ENCODE measurements at regions not wholly inside any gene's neighbourhood (a gene's known extent, or its start where the extent isn't known, plus 50 kb on each side); places are given as distances from the start of the nearest gene placed in this dataset.

GRCh38 chr1:2930913-2931723 is 90.1 kb upstream of the ACTRT2 start:
- TF ChIP-seq POLR2A (IDR thresholded peaks at IDR 0.05), result no peak
- TF ChIP-seq CTCF (IDR thresholded peaks at IDR 0.05 in 4 of 5, conservative IDR thresholded peaks at IDR 0.05 in 1 of 5), result no peak
- no peak for DNase-seq
- no peaks in the 10 kb centered on the region for H3K36me3 ChIP-seq
- ATAC-seq, result no peak
- intact Hi-C loops (cut with DNase I; ENCODE audit: low total_unique reads) (no loop called here), in situ Hi-C loops (cut with MboI; ENCODE audit: low sequenced_read_pairs in 4 of 4) (no loop called here)
- no peaks in the 10 kb centered on the region for H3K4me1 ChIP-seq
- no peak overlapping the region for H3K4me3 ChIP-seq
- H3K27ac ChIP-seq, result no peak overlapping the region
- no peaks in the 10 kb centered on the region for H3K9me3 ChIP-seq
- peaks cover 33 to 64% (median 45%) of the 10 kb centered on the region in 3 donors for H3K27me3 ChIP-seq

- no peaks in the 10 kb centered on the region for H3K4me1 ChIP-seq
- ATAC-seq (no peak), DNase-seq (no peak)
- in situ Hi-C loops (cut with MboI; ENCODE audit: low sequenced_read_pairs in 4 of 4), result no loop called here
- H3K4me3 ChIP-seq, result no peak overlapping the region
- no peaks in the 10 kb centered on the region for H3K36me3 ChIP-seq
- TF ChIP-seq POLR2A (IDR thresholded peaks at IDR 0.05) (no peak), CTCF (IDR thresholded peaks at IDR 0.05 in 4 of 5, conservative IDR thresholded peaks at IDR 0.05 in 1 of 5) (no peak)
- H3K27ac ChIP-seq, result no peak overlapping the region
- intact Hi-C loops (cut with DNase I; ENCODE audit: low total_unique reads), result no loop called here
- H3K27me3 ChIP-seq, result peaks cover 28 to 61% (median 45%) of the 10 kb centered on the region in 3 donors
- H3K9me3 ChIP-seq, result no peaks in the 10 kb centered on the region
Observed at GRCh38 chr1:2931724-2932401, 89.4 kb upstream of the ACTRT2 start.

- Histone ChIP-seq H3K4me3 (no peak overlapping the region), H3K9me3 (no peaks in the 10 kb centered on the region), H3K27ac (no peak overlapping the region), H3K36me3 (no peaks in the 10 kb centered on the region), H3K4me1 (no peaks in the 10 kb centered on the region), H3K27me3 (peaks cover 28 to 54% (median 45%) of the 10 kb centered on the region in 3 donors)
- no peak for ATAC-seq
- no peak for TF ChIP-seq CTCF (IDR thresholded peaks at IDR 0.05 in 4 of 5, conservative IDR thresholded peaks at IDR 0.05 in 1 of 5)
- no peak for TF ChIP-seq POLR2A (IDR thresholded peaks at IDR 0.05)
- intact Hi-C loops (cut with DNase I; ENCODE audit: low total_unique reads), result no loop called here
- no peak for DNase-seq
- in situ Hi-C loops (cut with MboI; ENCODE audit: low sequenced_read_pairs in 4 of 4), result no loop called here
Observed at GRCh38 chr1:2932671-2933350, 88.5 kb upstream of the ACTRT2 start.

GRCh38 chr1:2933431-2934155 is 87.7 kb upstream of the ACTRT2 start:
- TF ChIP-seq POLR2A (IDR thresholded peaks at IDR 0.05) (no peak), CTCF (IDR thresholded peaks at IDR 0.05 in 4 of 5, conservative IDR thresholded peaks at IDR 0.05 in 1 of 5) (no peak)
- H3K9me3 ChIP-seq, result no peaks in the 10 kb centered on the region
- no peak for DNase-seq
- H3K36me3 ChIP-seq, result no peaks in the 10 kb centered on the region
- H3K27ac ChIP-seq, result no peak overlapping the region
- in situ Hi-C loops (cut with MboI; ENCODE audit: low sequenced_read_pairs in 4 of 4) (no loop called here), intact Hi-C loops (cut with DNase I; ENCODE audit: low total_unique reads) (no loop called here)
- no peaks in the 10 kb centered on the region for H3K4me1 ChIP-seq
- peaks cover 28 to 46% (median 43%) of the 10 kb centered on the region in 3 donors for H3K27me3 ChIP-seq
- H3K4me3 ChIP-seq, result no peak overlapping the region
- no peak for ATAC-seq

Data from gastrocnemius medialis (tissue), 4 donors.